22Rv1 (cell line): ENCODE measurements at regions not wholly inside any gene's neighbourhood (a gene's known extent, or its start where the extent isn't known, plus 50 kb on each side); places are given as distances from the start of the nearest gene placed in this dataset.

Source experiments
- H3K27ac ChIP-seq: fragments of 450-650 bp; 2 replicates; pipeline ENCODE4 v1.5.1; 2017
- CTCF ChIP-seq: fragments of 450-650 bp; IDR thresholded peaks from 2 replicates; pipeline ENCODE4 v1.5.1; 2017; ENCODE audit warnings: mild to moderate bottlenecking
- ZFX ChIP-seq: fragments of 450-650 bp; IDR thresholded peaks from 2 replicates; pipeline ENCODE4 v1.6.1; 2017; ENCODE audit warnings: antibody characterized with exemption, borderline replicate concordance

- H3K27ac ChIP-seq: no peak overlapping the region
- TF ChIP-seq ZFX (no peak), CTCF (no peak)
Observed at GRCh38 chr1:70754701-70755100, 292.9 kb downstream of the PTGER3 start.

- H3K27ac ChIP-seq: no peak overlapping the region
- TF ChIP-seq ZFX (no peak), CTCF (no peak)
Observed at GRCh38 chr1:70760154-70760553, 287.5 kb downstream of the PTGER3 start.

- no peak for TF ChIP-seq ZFX
- TF ChIP-seq CTCF: no peak
- H3K27ac ChIP-seq: no peak overlapping the region
Observed at GRCh38 chr1:70762386-70762785, 285.2 kb downstream of the PTGER3 start.

- TF ChIP-seq CTCF (no peak), ZFX (no peak)
- no peak overlapping the region for H3K27ac ChIP-seq
Observed at GRCh38 chr1:70764747-70765146, 282.9 kb downstream of the PTGER3 start.

- no peak for TF ChIP-seq CTCF
- H3K27ac ChIP-seq: no peak overlapping the region
Observed at GRCh38 chr1:70767377-70767776, 280.2 kb downstream of the PTGER3 start.

- TF ChIP-seq CTCF (no peak), ZFX (no peak)
- no peak overlapping the region for H3K27ac ChIP-seq
Observed at GRCh38 chr1:70768216-70768615, 279.4 kb downstream of the PTGER3 start.

- H3K27ac ChIP-seq: no peak overlapping the region
- TF ChIP-seq ZFX (no peak), CTCF (no peak)
Observed at GRCh38 chr1:70778056-70778762, 269.4 kb downstream of the PTGER3 start.
